ENCODE measurements at regions not wholly inside any gene's neighbourhood (a gene's known extent, or its start where the extent isn't known, plus 50 kb on each side); places are given as distances from the start of the nearest gene placed in this dataset.

GRCh38 chr2:119104414-119104813 is 54.1 kb downstream of the C1QL2 start:
- DNase-seq, result no peak

DNA sequence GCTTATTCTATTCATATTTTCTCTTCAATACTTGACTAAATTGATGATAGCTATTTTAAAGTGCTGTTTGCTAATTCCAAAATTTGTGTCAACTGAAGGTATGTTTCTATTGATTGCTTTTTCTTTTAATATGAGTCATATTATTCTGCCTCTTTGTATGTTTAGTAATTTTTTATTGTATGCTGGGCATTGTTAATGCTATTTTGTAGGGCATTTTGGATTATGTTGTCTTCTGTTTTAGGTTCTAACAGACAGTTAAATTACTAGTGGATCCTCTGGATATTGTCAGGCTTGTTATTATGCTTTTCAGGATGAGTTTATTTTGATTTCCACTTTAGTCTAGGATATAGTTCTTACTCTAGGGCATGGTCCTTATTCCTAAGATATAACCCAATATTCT is 55.6 kb downstream of the C1QL2 start:
- DNase-seq, result no peak

DNA sequence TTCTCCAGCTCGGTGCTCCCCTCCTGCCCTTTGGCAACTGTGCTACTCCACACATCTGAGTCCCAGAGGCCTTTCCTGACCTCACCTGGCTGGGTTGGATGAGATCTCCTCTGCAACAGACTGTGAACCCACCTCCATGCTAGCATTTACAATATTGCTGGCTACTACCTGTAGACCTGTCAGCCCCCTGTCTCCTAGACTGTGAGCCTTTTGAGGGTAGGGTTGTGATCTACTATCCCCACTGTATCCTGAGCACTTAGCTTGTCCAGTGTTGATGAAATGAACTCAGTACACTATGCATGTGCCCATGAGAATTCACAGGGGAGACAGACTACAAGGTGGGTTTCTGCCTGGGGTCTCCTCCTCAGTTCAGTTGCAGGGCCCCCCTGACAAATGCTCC is 70.1 kb downstream of the C1QL2 start:
- DNase-seq, result no peak

DNA sequence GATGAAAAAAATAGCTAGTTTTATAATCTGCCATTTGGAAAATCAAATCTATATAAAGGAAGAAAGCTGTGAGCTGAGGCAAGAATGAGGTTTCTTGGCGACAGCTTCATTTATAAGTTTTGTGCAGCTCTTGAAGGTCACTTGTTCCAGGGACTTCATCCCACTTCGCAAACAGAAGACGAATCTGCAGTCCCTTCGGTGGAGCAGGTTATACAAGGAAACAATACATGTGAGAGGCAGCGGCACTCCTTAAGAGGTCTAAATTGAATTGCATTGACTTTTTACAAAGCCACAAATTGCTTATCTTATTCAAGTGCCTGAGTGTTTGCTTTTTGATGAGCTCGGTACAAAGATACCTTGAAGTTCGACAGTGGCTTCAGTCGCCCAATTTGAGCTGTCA is 72.2 kb downstream of the C1QL2 start:
- no peak for DNase-seq

DNA sequence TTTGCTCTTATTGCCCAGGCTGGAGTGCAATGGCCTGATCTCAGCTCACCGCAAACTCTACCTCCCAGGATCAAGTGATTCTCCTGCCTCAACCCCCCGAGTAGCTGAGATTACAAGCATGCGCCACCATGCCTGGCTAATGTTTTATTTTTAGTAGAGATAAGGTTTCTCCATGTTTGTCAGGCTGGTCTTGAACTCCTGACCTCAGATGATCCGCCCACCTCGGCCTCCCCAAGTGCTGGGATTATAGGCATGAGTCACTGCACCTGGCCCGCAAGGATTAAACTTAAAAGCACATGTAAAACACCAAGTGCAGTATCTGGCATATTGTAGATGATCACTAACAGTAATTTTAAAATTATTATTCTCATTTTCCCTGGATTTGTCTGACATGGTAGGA is 72.9 kb downstream of the C1QL2 start:
- DNase-seq, result no peak

GRCh38 chr2:119083416-119083815 is 75.1 kb downstream of the C1QL2 start:
- DNase-seq, result no peak

DNA sequence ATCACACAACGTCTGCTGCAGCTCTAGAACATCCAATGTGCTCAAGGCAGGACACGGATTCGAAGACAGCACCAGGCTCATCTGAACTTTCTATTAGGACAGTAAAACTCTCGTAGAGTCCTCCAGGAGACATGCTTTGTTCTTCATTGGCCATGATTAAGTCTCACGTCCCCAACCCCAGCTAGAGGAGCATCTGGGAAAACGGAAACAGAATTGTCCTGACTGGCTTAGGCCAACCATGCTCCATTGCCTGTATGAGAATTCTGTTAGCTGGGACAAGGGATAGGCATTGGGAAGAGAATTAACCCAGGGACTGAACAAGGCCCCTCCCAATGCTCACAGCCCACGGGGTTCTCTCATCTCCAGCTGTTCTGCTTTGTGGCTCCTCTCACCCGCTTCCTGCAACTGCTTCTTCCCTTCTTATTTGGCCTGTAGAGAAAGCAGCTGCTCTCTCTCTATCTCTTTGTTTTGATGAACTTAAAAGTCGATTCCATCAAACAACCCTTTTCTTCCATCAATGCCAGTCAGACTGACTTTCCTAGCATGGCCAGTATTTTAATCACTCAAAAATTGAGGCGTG is 75.6 kb downstream of the C1QL2 start:
- no peak for DNase-seq

GRCh38 chr2:119078796-119079195 is 79.8 kb downstream of the C1QL2 start:
- no peak for DNase-seq

DNA sequence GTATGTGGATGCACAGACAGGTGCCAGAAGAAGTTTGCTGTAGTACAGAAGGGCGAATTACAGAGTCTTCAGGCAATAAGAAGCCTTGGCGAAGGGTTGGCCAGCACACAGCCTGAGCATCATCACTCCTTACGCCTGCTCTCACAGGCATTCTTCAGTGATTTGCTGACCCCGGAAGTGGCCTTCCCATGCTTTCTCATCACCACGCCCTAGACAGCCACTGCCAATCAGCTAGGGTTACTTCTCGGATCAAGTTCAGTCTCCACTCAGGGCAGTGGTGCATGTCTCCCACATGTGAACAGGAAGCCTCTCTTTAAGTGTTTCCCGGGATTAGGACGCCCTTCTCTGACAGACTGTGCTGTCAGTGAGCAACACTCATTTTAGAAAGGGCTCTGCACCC is 81.8 kb downstream of the C1QL2 start:
- no peak for DNase-seq

DNA sequence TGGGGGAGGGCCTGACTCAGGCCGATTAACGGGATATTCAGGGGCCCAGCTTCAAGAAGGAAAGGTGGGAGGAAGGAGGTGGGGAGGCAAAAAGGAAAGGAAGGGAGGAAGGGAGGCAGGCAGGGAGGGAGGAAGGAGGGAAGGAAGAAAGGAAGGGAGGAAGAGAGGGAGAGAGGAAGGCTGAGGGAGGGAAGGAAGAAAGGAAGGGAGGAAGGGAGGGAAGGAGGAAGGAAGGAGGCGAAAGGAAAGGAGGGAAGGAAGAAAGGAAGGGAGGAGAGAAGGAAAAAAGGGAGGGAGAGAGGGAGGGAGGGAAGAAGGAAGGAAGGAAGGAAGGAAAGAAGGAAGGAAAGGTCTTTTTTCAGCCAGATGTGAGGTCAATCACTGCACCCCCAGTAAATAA is 85.3 kb downstream of the C1QL2 start:
- no peak for DNase-seq

- no peak for DNase-seq
These were observed 87.1 kb downstream of the C1QL2 start for GRCh38 chr2:119071476-119071875.

GRCh38 chr2:119069781-119070180 is 88.8 kb downstream of the C1QL2 start:
- DNase-seq, result no peak

DNA sequence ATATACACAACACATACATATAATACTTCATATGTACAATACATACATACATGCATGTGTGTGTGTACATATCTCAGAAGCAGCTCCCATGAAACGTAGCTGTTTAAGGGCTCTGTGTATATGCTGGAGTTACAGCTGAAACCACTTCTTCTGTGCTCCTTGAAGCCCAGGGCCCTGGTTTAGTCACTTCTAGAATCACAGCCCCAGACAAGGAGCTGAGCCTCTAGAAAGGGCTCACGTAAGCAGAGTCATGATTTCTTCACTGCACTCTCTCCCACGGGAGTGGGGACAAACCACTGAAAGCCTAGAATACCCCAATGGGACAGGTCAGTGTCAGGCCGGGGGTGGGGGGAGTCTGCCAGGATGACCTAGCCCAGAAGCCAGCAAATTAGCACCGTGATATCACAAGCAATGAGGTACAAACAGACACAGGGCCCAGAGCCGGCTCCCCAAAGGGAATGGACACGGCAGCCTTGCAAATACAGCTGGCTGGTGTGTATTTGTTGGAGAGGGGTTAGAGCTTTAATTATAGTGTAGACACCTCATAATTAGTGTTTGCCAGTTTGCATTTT is 90.3 kb downstream of the C1QL2 start:
- no peak for DNase-seq

DNA sequence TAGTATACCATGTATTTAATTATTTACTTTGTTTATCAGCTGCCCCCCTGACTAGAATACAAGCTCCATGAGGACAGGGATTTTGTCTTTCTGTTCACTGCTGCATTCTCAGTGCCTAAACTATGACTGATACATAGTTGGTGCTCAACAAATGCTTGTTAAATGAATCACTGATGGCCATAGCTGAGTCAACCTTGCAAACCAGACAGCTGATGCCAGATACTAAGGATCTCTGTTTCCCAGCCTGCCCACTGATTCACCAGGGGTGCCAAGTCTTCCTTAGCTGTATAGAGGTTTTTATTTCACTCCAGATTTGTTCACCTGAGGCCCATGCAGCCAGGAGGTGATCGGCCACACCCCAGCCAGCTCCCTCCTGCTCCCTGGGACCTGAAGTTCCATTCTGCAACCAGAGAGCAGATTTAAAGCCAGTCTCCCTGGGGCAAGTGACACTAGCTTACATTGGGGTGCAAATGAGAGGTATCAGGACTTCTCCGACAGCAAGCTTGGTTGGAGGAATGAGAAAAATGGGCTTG is 92.2 kb downstream of the C1QL2 start:
- DNase-seq, result no peak

DNA sequence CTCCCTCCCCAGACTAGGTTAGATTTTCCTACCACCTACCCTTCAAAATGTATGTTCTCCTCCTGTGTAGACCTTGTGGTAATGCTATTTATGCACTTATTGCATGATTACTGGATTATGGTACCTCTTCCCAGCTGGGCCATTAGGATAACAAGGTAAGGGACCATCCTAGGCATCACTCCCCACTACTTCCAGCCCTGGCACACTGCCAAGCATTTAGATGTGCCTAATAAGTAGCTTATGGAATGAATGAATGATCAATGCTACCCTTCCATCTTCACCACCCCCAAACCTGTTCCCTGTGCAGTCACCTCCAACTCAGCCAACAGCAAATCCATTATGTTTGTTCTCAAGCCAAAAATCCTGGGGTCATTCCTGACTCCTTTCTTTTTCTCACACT is 93.4 kb downstream of the C1QL2 start:
- no peak for DNase-seq

DNA sequence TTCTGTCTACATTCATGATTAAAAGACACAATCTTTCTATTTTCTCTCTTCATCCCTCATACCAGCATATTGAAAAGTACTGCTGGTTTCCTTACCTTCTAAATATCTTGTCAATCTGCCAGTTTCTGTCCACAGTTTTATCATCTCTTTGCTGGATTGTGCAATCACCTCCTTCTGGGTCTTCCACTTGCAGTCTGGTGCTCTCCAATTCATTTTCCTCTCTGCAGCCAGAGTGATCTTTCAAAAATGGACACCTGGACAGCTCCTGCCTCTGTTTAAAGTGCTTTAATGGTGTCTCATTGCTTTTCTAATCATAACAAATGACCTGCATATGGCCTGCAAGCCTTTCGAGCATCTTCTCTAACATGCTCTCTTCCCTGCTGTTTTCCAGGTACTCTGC is 94.0 kb downstream of the C1QL2 start:
- DNase-seq, result no peak

- DNase-seq, result no peak
These were observed 95.4 kb downstream of the C1QL2 start for GRCh38 chr2:119063177-119063576.

GRCh38 chr2:119062652-119063051 is 95.9 kb downstream of the C1QL2 start:
- no peak for DNase-seq

DNA sequence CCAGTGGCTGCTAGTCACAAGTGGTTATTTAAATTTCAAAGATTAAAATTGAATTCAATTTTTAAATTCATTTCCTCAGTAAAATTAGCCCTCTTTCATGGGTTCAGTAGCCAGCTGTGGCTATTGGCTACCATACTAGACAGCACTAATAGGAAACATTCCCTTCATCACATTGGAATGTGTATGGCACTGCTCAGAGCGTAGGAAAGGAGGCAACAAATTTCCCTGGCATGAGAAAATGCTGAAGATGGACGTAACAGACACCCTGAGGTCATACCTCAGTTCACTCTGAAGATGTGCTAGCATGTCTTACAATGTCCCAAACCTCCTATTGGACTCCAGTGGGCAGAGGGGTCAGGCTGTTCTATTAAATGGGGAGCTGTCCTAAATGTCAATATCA is 96.4 kb downstream of the C1QL2 start:
- DNase-seq, result no peak

GRCh38 chr2:119059940-119060339 is 98.6 kb downstream of the C1QL2 start:
- DNase-seq, result no peak

DNA sequence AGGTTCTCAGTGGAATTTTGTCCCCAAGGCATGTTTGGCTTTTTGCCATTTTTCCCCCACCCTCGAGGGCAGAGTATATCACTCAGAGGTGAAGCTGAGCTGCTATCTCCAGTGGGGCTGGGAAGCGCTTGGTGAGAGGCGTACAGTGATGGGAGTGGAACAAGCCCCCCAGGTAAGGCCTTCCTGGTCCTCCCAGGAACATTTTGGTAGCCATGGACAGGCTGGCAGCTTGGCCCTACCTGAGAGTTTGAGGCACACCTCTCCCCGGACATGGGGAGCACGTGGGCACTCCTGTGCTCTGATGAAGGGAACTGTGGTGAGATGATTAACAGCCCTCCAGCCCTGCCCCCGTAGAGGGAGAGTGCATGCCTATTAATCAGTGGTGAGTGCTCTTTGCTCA is 99.3 kb downstream of the C1QL2 start:
- no peak for DNase-seq

DNA sequence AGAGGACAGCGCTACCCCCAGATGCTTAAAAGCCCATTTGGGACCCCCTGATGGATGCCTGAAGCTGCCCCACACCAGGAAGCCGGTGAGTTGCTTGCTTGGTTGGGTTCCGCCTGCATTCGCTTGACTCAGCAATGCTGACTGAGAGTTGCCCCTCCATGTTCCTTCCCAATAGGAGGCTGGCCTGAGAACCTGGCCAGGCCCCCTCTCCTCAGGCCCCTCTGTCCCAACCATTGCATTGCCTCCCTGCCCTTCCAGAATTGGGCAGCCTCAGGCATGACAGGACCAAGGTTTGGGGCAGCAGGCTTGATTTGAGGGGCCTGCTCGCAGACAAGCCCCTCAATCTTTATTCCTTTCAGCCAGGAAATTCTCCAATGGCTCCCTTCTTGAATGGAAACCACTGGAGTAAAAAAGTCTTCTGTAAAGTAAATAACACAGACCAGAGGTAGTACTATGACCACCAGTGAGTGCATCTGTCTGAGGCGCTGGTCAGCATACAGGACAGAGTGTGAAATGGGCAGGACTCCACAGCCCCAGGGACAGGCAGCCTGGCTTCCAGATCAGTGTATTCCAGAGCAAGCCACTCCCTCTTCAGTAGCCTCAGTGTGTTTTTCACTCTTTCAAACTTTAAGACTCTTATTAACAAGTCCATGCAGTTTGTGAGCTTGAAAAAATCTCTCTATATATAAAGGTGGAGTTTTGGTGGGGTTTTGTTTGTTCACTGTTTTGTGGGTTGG is 104.7 kb downstream of the C1QL2 start:
- peak; percentile 2 for DNase-seq

- DNase-seq, result no peak
These were observed 107.3 kb downstream of the C1QL2 start for GRCh38 chr2:119051263-119051662.

GRCh38 chr2:119049968-119050704 is 108.1 kb downstream of the MARCO start:
- peak; percentile 7 for DNase-seq
